ENCODE measurements at regions not wholly inside any gene's neighbourhood (a gene's known extent, or its start where the extent isn't known, plus 50 kb on each side); places are given as distances from the start of the nearest gene placed in this dataset.
"Not testable (repeated sequence)": the region's sequence is repeated elsewhere in the genome, so short reads cannot be mapped to it uniquely, and the experiment has no call there.

DNA sequence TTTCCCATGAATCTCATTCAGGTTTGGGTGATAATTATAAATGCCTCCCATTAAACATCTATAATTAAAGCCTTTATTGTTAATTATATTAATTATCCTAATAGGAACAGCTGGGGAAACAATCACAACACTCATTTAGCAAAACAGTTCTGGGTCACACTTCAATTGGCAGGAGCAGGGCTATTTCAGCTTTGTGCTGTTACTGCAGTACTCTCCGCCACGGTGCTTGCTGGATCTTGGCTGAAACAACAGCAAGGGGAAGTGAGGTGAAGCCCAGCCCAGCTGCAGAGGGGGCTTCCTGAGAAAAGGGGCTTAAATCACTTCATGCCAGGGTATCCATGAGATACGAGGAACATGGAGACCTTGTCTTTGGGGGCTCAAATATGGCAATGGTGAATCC, 79.5 kb upstream of the SOX11 start:
- DNase-seq (ENCODE audit: insufficient read length, low spot score) (no peak), FAIRE-seq (no peak)

DNA sequence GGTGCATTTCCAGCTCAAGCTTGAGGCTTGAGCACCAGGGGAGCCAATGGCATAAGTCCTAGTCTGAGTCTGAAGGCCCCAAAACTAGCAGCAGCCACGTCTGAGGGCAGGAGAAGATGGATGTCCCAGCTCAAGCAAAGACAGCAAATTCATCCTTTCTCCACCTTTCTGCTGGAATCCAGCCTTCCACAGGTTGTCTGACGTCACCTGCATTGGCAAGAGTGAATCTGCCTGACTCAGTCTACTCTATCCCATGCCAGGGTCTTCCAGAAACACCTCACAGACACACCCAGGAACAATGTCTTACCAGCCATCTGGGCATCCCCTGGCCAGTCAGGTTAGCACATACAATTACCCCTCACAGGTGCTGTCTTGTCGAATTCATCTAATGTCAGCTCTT, 76.2 kb upstream of the SOX11 start:
- no peak for FAIRE-seq
- no peak for DNase-seq (ENCODE audit: insufficient read length, low spot score)

DNA sequence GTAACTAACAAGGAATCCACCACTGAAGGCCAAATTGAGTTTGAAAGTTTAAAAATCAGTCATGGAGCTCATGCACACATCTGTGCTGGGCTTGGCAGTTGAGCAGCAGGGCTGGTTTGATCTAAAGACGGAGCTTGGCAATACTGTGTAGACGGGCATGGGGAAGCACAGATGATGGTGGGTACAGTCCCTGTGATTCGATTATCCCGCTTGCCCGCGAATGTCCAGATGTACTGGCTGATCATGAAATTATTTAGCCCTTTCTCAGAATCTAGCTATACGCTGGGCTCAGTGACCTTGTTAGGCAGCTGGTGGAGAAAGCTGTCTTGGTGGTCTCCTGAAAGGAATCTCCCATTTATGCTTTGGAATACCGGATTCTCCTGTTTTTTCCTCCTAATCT, 74.8 kb upstream of the SOX11 start:
- no peak for FAIRE-seq

DNA sequence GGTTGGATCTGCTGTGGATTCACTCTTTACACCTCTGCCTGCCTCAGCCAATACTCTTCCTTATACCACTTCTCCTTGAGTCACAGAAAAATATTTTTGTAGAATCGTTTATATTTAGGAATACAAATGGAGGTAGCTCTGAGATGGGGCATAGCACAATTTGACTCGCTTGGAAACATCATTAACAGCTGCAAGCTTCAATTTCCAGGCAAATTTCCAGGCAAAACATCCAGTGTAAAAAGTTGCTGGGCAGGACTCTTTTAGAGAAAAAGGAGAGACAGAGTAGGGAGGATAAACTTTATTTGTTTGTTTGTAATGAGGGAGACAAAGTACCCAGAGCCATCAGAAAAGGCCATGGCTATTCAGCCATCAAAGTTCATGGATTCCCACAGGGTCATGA, 74.4 kb upstream of the SOX11 start:
- no peak for FAIRE-seq
- no peak for DNase-seq (ENCODE audit: insufficient read length, low spot score)

More for the DNA sequence above, 74.8 kb upstream of the SOX11 start:
- DNase-seq (ENCODE audit: insufficient read length, low spot score) = no peak

DNA sequence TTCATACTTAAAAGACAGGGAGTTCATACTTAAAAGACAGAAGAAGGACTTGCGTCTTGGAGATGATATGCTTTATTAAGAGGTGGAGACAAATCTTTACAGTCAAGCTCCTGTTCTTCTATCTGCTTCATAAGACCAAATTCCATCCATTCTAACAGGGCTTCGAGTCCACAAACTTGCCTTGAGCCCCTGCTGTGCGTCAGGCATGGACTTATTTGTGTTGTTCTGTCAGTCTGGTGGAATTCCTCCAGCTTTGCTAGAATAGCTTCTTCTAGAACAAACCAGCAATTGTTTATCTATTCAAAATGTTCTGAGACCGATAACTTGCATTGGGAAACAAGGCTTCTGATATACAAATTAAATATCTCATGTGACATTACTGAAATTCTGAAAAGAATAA, 73.9 kb upstream of the SOX11 start:
- FAIRE-seq (no peak), DNase-seq (ENCODE audit: insufficient read length, low spot score) (no peak)

DNA sequence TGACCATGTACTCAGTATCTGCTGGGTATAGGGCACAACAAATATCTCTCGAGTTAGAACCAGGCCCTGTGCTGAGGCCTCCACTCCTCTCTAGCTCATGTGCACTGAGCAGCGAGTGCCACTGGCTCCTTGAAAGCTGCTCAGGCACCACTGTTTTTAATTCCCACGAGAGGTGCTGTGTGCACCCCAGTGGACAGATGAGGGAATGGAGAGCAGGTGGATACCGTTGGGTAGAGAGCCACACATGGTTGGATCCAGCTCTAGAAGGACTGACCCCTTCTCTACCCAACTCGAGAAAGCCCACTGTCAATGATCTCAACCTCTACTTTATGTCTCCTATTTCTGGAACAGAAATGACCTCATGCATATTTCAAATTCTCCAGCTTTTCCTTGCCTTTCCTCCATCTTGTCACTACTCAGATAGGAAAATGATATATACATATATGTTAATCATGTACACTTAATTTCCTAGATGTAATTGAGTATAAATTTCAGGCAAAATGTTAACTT, 66.6 kb upstream of the SOX11 start:
- FAIRE-seq; DNase-seq (ENCODE audit: insufficient read length, low spot score): not testable (repeated sequence)

DNA sequence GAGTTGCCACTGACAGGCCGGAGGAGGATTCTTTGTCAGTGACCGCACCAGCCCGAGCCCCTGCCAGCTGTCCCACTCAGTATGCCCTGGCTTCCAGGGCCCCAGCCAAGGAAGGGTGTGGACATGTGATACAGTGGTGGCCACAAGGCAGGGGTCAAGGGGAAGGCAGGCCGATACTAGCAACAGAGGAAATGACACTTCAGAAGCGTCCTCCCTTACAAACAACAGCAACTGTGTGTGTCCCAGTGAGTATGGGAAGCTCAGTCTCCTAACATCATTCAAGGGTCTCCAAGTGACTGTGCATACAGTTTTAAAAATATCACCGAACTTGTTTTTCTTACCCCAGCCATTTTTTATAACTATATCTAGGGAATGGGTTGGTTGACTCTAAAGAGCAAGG, 63.7 kb upstream of the SOX11 start:
- not testable (repeated sequence) for FAIRE-seq; DNase-seq (ENCODE audit: insufficient read length, low spot score)

DNA sequence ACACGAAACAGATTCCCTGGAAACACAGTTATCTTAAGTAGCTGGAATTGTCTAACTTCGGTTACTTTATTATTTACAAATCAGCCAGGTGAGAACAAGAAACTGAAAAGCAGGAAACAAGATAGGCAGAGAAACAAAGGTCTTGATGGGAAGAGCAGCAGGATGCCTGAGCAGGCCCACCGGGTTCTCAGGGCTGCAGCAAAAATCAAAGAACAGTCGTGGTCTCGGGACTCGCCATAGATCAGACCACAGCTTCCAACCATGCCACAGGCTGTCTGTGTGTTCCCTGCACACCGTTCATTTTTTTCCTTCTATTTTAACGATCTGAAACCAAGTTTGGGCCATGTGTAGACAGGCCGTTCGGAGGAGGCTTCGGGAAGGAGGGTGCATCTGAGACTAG, 62.7 kb upstream of the SOX11 start:
- FAIRE-seq; DNase-seq (ENCODE audit: insufficient read length, low spot score): not testable (repeated sequence)

DNA sequence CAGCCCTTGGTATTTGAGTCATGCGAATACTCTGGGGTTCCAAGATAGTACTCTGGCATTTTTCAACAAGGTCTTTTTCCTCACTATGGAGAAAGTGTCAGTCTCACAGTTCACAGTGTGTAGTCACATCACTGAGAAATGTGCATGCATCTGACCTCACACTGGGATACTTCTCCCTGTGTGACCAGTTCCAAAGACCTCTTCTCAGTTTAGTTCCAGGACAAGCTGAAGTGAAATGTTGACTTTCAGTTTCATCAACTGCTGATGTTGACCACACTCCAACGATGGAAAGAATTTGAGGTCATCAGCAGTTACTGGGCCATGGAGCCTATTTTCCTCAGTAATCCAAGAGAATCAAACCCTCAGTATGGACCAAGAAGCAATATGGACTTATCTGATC, 55.1 kb upstream of the SOX11 start:
- FAIRE-seq; DNase-seq (ENCODE audit: insufficient read length, low spot score): not testable (repeated sequence)

Data from GM19239 (cell line).